A204.1 (cell line): ENCODE measurements at regions not wholly inside any gene's neighbourhood (a gene's known extent, or its start where the extent isn't known, plus 50 kb on each side); places are given as distances from the start of the nearest gene placed in this dataset.
"Not testable (repeated sequence)": the region's sequence is repeated elsewhere in the genome, so short reads cannot be mapped to it uniquely, and the experiment has no call there.

Source experiments
- FAIRE-seq: peaks from 2 replicates; lab custom pipeline; 2012; peaks lifted over from hg19 to GRCh38; lab: Jason Lieb, UNC

- FAIRE-seq: no peak
Measured at GRCh38 chr1:238360474-238360873, 469.8 kb upstream of the ZP4 start.

- no peak for FAIRE-seq
Measured at GRCh38 chr1:238350471-238350870, 459.7 kb upstream of the ZP4 start.

- FAIRE-seq: no peak
Measured at GRCh38 chr1:238346340-238346739, 455.6 kb upstream of the ZP4 start.

DNA sequence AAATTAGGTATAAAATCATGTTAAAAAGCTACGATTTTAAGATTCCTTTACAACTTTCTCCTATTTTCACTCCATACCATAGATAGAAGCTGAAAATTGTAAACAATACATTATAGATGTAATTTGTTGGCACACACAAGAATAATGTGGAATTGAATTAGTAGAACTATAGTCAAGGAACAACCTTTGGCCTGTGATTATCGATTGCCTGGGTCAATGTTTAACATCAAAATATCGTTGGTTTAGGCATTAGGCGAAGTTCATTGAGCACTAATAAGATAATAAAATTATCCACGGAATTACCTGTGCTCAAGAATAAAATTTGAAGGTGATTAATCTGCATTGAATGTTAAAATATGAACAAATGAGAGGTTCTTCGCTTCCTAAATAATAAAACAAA, 455.1 kb upstream of the ZP4 start:
- FAIRE-seq: no peak

DNA sequence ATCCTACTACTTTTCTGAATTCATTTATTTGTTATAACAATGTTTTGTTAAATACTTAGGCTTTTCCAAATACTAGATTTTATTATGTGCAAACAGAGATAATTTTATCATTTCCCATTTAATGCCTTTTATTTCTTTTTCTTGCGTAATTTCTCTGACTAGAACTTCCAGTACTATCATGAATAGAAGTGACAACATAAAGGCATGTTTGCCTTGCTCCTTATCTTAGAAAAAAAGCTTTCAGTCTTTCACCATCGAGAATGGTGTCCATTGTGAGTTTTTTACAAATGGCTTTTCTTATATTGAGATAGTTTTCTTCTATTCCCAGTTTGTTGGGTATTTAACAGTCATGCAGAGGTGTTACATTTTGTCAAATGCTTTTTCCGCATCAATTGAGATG, 453.1 kb upstream of the ZP4 start:
- no peak for FAIRE-seq

DNA sequence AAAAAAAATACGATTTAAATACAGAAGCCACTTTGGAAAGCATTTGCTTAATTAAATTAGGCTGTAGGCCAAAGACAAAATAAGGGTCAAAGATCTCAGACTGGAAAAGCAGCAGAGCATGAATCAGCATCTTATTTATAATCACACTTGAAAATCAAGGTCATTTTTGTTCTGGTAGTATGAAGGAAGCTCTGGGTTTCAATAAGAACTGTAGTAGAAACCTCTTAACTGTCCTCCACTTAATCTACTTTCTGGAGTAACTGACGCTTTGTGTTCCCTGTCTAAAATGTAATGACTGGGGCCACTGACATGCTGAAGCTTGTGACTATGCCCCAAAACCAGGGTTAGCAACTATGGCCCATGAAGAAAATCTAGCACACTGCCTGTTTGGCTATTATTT, 450.7 kb upstream of the ZP4 start:
- FAIRE-seq: no peak

DNA sequence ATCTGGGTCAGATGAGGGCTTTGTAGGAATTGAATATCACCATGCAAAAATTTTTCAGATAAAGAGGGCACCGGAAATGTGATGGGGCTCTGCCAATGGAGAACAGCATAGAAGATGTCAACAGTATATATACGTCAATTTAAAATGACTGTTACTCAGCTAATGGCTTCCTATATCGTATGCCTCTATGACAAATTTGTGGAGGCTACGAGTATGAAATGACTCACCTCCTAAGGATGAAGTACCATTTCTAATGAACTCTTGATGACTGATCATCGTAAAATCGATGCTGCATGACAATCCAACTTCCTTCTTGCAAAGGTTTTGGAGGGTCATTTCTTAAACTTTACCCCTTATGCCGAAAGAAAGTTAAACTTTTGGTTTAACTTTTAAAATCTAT, 450.3 kb upstream of the ZP4 start:
- no peak for FAIRE-seq

DNA sequence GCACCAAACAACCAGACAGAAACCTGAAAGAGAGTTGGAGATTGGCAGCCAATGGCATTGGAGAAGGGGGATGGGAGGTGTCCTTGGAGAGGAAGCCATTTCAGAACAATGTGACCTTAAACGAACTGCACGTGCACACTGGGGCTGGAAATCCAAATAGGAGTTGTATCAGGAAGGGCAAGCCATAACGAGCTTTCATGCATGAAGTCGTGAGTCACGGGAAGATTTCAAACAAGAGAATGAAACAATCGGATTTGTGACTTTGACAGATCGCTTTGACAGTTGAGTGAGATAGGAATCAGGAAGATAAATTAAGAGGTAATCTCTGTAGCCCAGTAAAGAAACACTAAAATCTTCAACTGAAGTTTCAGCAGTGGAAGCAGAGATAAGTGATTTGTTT, 445.8 kb upstream of the ZP4 start:
- no peak for FAIRE-seq

DNA sequence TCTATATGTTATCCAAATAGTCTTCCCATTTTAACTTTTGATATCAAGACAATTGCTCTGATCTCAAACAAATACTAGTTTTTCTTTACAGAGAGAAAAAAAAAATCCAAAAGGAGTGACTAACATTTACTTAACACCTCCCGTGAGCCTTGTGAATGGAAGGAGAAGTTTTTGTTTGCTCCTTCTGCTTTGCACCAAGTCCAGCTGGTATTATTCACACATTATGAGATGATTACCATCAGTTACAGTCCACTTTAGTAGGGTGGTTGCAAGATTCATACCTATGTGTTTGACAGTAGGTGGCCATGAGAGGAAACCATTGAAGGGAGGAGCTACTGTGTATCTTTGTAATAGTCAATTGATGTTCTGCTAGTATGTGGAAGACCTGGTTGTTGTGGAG, 443.4 kb upstream of the ZP4 start:
- no peak for FAIRE-seq

- no peak for FAIRE-seq
Measured at GRCh38 chr1:238331557-238331956, 440.8 kb upstream of the ZP4 start.

- no peak for FAIRE-seq
Measured at GRCh38 chr1:238329671-238330070, 438.9 kb upstream of the ZP4 start.

- FAIRE-seq: not testable (repeated sequence)
Measured at GRCh38 chr1:238327033-238327432, 436.3 kb upstream of the ZP4 start.

DNA sequence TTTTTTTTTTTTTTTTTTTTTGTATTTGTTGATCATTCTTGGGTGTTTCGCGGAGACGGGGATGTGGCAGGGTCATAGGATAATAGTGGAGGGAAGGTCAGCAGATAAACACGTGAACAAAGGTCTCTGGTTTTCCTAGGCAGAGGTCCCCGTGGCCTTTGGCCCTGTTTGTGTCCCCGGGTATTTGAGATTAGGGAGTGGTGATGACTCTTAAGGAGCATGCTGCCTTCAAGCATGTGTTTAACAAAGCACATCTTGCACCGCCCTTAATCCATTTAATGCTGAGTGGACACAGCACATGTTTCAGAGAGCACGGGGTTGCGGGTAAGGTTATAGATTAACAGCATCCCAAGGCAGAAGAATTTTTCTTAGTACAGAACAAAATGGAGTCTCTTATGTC, 435.8 kb upstream of the ZP4 start:
- not testable (repeated sequence) for FAIRE-seq

GRCh38 chr1:238324211-238324864, 433.6 kb upstream of the ZP4 start:
- no peak for FAIRE-seq

- FAIRE-seq: no peak
Measured at GRCh38 chr1:238323490-238323889, 432.8 kb upstream of the ZP4 start.

GRCh38 chr1:238319957-238320356, 429.2 kb upstream of the ZP4 start:
- no peak for FAIRE-seq

- no peak for FAIRE-seq
Measured at GRCh38 chr1:238318294-238319110, 427.8 kb upstream of the ZP4 start.

DNA sequence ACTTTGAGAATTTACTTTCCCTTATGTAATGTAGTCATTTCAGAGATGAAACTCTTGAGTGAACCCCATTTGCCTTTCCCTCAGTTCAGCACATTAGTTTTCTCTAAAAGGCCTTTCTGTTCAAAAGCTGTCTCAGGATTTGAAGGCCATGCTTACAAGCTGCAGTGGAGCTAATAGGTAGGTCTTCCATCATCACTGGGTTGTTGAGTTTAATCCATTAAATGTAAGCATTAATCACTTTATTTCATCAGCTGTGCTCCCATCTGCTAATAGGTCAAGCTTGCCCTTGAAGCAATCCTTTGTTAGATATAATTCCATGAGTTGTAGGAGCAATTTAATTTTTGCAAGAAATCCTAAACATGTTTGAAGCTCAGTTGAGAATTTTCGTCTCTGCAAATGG, 422.2 kb upstream of the ZP4 start:
- FAIRE-seq: no peak

DNA sequence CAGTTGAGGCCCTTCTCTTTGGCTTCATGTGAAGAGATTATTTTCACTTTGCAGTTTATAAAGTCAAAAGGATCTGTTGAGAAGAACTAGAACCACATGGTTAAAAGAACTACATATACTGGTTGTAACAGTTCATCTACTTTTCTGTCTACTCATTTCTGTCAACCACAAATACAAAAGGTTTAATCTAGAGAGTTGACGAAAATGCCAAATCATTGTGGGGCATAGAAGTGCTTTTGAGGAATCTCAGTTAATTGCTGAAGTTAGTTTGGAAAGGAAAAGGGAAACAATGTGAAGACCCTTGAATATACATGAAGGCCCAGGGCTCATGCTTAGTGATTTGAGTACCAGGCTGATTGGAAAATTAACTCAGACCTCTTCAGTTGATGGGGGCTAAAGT, 415.7 kb upstream of the ZP4 start:
- FAIRE-seq: no peak

DNA sequence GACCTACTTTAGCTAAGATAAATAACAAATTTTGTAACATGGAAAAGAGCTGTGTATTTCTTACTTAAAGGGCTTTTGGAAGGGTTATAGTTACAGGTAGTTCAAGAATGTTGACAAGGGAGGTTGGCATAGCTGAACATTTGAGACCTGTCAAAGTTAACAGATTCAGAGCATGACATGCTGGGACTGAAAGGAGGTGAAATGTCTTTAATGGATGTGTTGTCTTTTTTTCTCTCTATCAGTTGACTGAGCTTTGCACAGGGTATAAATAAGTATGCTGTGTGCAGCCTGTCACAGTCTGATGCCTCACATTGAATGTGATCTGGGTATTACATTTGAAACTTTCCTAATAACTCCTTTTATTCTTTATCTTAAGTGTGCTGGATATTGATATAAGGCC, 411.9 kb upstream of the ZP4 start:
- FAIRE-seq: no peak

DNA sequence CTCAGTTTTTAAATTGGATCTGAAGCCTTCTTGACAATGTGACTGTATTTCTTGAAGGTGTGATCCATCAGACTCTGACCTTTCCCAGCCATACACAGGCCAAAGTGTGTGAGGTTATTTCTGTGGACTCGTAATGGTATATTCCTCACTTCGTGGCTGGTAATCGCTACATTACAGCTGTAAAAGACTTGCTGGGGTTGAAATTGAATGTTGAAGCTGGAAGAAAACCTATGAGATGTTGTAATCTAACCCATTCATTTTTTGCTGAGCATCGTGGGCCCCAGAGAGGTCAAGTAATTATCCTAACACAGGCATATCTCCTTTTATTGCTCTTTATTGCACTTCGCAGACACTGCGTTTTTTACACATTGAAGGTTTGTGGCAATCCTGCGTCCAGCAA, 405.6 kb upstream of the ZP4 start:
- FAIRE-seq: no peak

DNA sequence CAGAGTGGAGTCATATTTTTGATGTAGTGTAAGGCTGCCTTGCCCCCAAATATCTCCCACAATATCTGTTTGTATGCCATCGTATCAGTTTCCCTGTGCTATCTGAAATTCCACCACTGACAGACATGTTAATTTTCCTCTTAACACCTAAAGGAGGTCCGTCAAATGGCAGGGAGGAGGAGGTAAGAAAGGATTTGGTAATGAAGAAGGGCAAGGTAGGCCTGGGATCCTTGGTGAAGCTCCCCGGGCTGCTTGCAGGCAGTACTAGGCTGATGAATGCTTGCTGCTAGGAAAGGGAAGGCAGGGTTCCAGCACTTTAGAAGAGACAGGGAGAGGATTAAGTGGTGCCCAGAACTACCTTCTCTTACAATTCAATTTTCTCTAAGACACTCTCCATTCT, 402.4 kb upstream of the ZP4 start:
- no peak for FAIRE-seq

- FAIRE-seq: no peak
Measured at GRCh38 chr1:238281418-238281817, 390.7 kb upstream of the ZP4 start.

DNA sequence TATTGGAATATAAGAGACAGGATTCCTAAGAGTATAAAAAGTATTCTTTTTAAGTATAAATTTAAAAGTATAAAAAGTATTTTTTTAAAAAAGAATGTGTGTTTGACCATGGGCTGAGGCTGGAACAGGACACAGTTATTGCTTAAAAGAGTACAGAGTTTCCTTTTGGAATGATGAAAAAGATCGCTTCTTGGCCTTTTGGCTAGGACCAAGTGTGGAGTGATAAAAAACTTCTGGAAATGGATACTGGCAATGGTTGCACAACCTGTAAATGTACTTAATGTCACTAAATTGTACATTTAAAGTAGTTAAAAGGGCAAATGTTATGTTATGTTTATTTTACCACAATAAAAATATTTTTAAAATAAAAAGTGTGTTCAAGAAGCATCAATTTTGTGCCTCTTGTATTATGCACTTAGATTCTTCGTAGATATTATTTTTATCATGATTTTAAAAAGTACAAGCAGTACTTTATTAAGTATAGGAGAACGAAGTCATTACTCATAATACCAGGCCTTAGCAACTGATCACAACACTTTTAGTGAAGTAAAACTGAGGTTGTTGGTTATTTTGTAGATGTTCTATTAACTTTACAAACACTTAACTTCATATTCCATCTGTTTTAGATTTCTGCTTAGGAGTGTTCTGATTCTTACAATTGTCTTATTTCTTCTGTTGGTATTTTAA, 389.1 kb upstream of the ZP4 start:
- FAIRE-seq: no peak
